Coronary artery (tissue), 2 donors: ENCODE measurements at regions not wholly inside any gene's neighbourhood (a gene's known extent, or its start where the extent isn't known, plus 50 kb on each side); places are given as distances from the start of the nearest gene placed in this dataset.

Source experiments
- DNase-seq: peaks from one replicate; pipeline ENCODE4 v3.0.0-alpha.2; 2017; ENCODE audit warnings: low spot score
- H3K27ac ChIP-seq, 2 donors: fragments of 200-600 bp; sonication (generic); one replicate each; pipeline ENCODE4 v1.5.1; 2016 to 2019
- H3K4me3 ChIP-seq: fragments of 200-600 bp; sonication (generic); 2 replicates; pipeline ENCODE4 v1.5.1; 2016; ENCODE audit warnings: mild to moderate bottlenecking, moderate library complexity
- CTCF ChIP-seq: fragments of 200-600 bp; sonication (generic); IDR thresholded peaks from one replicate; pipeline ENCODE4 v1.5.1; 2019; ENCODE audit warnings: antibody characterized with exemption

- DNase-seq = no peak
- H3K27ac ChIP-seq = no peak overlapping the region
- H3K4me3 ChIP-seq = no peak overlapping the region
- TF ChIP-seq CTCF = no peak
Measured at GRCh38 chr11:119974051-119974450, 163.9 kb downstream of the TRIM29 start.

- TF ChIP-seq CTCF = no peak
- H3K27ac ChIP-seq = no peak overlapping the region
- DNase-seq = no peak
Measured at GRCh38 chr11:119972281-119972680, 165.6 kb downstream of the TRIM29 start.

GRCh38 chr11:119970555-119971304 is 167.2 kb downstream of the TRIM29 start:
- Histone ChIP-seq H3K4me3 (no peak overlapping the region), H3K27ac (no peak overlapping the region)
- TF ChIP-seq CTCF = no peak
- DNase-seq = no peak

More at GRCh38 chr11:119972281-119972680, 165.6 kb downstream of the TRIM29 start:
- H3K4me3 ChIP-seq = no peak overlapping the region

- no peak overlapping the region for H3K4me3 ChIP-seq
- H3K27ac ChIP-seq = no peak overlapping the region
- DNase-seq = no peak
- TF ChIP-seq CTCF = no peak
Measured at GRCh38 chr11:119964136-119965025, 173.5 kb downstream of the TRIM29 start.

- no peak for TF ChIP-seq CTCF
- no peak overlapping the region for H3K27ac ChIP-seq
- no peak overlapping the region for H3K4me3 ChIP-seq
- DNase-seq = no peak
Measured at GRCh38 chr11:119957951-119958350, 180.0 kb downstream of the TRIM29 start.

- no peak overlapping the region for H3K27ac ChIP-seq
- no peak for DNase-seq
- no peak for TF ChIP-seq CTCF
- no peak overlapping the region for H3K4me3 ChIP-seq
Measured at GRCh38 chr11:119952441-119952840, 185.5 kb downstream of the TRIM29 start.

GRCh38 chr11:119943298-119943655 is 194.6 kb downstream of the TRIM29 start:
- no peak for DNase-seq
- TF ChIP-seq CTCF = no peak
- Histone ChIP-seq H3K27ac (no peak overlapping the region), H3K4me3 (no peak overlapping the region)
